Putamen (tissue), 1 donor: ENCODE measurements at regions not wholly inside any gene's neighbourhood (a gene's known extent, or its start where the extent isn't known, plus 50 kb on each side); places are given as distances from the start of the nearest gene placed in this dataset.

Source experiments
- DNase-seq: peaks from one replicate; pipeline ENCODE4 v3.0.0-alpha.2; 2016; ENCODE audit warnings: low spot score

DNA sequence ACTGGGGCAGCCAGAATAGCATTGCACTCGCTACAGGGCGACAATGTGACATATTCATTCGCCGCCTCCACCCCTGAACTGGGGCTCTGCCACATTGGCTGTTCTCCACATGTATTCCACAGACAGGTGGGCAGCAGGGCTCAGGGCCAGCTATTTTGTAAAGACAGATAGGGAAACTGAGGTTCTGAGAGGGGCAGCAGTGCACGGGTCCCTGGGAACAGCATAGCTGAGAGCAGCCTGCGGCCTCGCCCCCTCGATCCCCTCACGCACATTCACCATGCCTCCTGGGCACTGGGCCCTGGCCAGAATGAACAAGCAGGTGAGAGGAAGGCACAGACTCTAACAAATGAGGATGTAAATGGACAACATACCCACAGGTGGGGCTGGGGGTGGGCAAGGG is 75.0 kb upstream of the SPATA12 start:
- no peak for DNase-seq

DNA sequence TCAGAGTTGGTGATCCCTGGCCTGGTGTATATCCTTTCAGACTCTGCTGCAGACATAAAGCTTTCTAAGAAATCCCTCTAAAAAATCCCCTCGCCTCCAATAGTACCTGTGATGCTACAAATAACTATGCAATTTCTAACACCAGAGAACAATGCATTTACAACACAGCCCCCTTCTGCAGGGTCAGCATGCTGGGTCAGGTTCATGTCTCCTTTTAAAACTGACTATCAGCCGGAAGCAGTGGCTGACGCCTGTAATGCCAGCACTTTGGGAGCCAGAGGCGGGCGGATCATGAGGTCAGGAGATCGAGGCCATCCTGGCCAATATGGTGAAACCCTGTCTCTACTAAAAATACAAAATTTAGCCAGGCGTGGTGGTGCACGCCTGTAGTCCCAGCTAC is 77.0 kb upstream of the SPATA12 start:
- no peak for DNase-seq

DNA sequence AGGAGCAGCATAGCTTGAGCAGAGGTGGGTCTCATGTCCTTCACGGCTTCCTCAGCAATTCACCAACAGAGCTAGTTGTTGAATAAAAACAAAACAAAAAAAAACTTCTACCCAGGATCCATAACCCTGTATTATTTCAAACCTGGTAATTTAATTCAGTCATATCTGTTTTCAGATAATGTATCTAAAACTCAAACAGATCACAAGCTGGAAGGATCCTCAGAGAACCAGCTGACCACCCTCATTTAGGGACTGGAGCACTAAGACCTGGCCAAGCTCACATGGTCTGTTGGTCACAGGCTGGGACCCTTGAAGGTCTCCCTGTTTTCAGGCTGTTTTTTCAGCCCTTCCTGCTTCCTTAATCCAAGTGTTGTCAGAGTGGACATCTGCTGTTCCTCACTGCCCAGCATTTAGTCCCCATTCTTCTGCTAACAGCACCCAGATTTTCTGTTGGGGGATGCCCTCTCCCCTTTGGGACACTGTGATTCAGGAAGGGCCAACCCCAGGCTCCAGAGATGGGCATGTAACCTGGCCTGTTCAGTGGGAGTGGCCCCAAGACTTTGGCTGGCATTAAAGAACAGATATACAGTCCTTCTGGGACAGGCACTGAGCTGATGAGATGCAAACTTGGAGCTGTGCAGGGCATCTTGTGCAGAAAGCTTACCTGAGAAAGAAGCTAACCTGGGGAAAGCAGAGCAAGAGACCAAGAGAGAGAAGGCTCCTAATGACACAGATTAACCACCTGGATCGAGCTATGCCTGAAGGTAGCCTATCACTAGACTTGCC is 78.8 kb upstream of the SPATA12 start:
- DNase-seq: no peak

DNA sequence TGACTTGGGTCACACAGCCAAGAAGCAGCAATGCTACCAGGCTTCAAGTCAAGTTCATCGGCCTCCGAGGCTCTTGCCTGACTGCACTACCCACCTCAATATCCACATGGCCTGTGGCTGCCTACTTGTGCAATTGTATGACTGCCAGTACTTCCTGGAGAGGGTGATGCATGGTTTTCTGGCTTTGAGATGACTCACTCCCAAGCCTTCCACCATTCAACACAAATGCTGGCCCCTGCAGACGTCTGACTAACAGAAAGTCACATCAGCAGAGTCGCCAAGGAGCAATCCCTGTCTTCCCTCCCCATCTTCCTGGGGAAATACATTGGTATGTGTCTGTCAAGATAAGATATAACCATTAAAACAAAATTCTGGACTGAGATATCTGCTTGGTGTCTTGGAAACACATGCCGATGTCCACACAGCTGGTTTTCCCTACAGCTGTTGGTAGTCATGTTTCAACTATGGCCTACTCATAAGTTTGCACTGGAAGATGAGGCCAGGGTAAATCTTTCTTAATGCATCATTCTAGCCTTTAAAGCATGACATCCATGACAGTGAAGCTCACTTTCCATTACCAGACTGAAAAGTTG is 79.6 kb upstream of the SPATA12 start:
- no peak for DNase-seq

DNA sequence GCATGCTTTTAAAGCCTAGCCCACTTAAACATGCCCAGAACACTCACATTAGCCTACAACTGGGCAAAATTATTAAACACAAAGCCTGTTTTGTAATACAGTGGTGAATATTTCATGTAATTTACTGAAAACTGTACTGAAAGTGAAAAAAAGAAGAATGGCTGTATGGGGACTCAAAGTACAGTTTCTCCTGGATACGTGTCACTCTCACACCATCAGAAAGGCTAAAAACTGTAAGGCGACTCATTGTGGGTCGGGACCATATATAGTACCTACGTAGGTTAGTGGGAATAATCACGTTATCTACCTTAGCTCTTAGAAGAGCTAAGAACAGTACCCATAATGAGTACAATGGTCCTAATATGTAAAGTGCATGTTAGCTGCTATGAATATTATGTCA is 80.2 kb upstream of the SPATA12 start:
- DNase-seq: no peak

DNA sequence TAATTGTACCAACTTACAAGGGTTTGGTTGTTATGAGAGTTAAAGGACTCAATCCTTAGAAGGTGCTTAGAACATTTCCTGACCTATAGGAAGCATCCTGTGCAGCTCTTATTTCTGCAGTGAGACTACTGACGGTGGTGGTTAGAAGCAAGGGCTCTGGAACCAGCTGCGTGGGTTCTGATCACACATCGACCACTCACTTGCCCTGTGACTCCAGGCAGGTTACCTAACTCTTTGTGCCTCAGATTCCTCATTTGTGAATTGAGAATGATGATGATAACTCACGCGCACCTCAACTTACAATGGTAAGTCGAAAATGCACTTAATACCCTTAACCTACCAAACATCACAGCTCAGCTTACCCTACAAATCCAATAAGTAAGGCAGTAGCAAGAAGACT is 80.7 kb upstream of the SPATA12 start:
- no peak for DNase-seq

- DNase-seq: no peak
These were observed 82.9 kb upstream of the SPATA12 start for GRCh38 chr3:56977561-56977889.

DNA sequence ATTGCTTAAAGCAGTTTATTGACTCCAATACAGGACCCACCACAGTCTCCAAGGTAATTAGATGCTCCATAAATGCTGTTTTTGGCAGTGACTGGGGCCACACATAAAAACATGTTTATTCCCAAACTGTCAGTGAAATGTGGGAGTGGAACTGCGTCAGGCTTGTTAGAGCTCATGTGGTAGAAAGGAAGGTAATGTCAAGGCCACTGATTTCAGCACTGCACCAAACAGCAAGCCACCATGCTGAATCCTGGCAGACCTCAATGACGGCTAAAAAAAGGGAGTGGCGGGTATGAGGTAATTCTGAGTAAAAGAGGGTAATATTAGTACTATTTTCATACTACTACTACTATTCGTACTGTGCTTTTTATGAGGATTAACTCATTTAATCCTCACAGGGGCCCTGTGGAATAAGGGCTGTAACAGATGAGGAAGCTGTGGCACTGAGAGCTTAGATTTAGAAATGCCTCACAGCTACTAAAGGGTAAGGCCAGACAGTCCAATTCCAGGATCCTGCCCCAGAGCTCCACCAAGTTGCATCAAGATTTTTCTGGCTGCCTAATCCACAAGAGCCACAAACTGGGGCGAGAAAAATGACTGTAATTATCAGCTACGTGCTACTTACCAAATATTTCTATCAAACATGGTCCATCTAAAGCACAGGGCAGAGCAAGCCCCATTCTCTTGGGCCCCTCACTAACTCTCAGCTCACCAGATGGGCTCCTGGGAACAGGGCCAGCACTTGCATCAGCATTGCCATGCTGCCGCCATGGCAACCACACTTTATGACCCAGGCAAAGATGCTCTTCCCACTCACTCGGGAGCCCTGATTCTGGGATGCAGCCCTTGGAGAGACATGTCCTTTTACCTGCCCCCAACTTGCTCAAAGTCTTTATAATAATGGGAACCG is 83.6 kb upstream of the SPATA12 start:
- DNase-seq: peak; percentile 67

- DNase-seq: no peak
These were observed 84.9 kb upstream of the SPATA12 start for GRCh38 chr3:56975567-56975966.

GRCh38 chr3:56974247-56974930 is 86.1 kb upstream of the SPATA12 start:
- DNase-seq: no peak

DNA sequence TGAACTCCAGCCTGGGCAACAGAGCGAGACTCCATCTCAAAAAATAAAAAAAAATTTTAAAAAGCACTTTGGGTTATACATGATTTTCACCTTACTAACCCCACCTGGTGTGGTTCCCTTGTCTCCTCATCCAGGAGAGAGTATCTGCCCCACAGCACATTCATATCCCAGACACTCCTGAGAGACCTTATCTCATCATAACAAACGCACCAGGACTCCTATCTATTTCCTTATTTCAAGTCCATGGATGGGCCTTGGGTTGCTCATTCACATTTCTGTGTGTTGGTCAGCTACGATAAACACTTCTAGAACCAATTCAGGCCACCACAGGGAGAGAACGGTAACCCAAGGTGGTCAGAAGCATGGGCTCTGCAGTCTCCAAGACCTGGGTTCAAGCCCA is 88.6 kb upstream of the SPATA12 start:
- no peak for DNase-seq

- DNase-seq: no peak
These were observed 89.2 kb upstream of the SPATA12 start for GRCh38 chr3:56971261-56971660.

- DNase-seq: no peak
These were observed 90.0 kb upstream of the SPATA12 start for GRCh38 chr3:56970461-56970879.

DNA sequence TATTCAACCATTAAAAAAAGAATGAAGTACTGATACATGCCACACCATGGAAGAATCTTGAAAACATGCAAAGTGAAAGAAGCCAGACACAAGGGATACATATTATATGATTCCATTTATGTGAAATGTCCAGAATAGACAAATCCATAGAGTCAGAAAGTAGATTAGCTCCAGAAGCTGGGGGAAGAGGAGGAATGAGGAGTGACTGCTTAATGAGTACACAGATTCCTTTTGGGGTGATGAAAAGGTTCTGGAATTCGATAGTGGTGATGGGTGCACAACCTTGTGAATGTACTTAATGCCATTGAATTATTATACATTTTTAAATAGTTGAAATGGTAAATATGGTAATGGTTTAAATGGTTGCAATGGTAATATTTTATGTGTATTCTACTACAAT is 90.6 kb upstream of the SPATA12 start:
- no peak for DNase-seq

DNA sequence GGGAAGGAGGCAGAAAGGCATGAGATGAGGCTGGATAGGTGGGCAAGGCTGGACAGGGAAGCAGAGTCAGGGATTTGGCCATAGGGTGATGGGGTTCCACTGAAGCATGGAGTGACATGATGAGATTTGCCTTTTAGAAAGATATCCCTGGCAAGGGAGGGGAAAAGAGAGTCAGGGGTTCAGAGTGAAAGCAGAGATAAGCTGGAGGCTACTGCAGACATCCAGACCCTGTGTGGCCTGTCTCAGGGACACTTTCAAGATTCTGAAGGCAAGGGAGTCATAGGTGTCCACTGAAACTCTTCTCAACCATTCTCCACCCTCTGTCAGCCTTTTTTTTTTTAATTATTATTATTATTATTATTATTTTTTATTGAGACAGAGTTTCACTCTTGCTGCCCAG is 94.0 kb upstream of the SPATA12 start:
- no peak for DNase-seq

GRCh38 chr3:56966104-56966503 is 94.4 kb upstream of the SPATA12 start:
- no peak for DNase-seq

GRCh38 chr3:56962922-56963321 is 97.5 kb upstream of the SPATA12 start:
- no peak for DNase-seq

DNA sequence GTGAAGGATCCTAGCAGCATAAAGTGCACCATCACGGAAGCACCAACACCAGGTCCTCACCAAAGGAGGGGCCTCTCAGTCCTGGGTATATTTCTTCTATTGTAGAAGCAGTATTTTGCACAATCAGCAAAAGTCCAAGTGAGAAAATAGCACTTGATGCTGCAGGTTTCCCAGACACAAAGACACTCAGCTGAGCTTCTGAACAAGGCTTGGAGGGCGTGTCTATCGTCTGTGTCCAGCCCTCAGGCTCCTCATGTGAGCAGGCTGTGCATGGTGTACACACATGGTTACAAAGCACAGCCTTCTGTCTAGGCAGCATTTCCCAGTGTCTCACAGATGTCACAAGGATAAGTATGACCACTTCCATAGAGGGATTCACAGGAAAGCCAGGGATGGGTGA is 98.3 kb upstream of the SPATA12 start:
- DNase-seq: no peak

- no peak for DNase-seq
These were observed 100.1 kb upstream of the SPATA12 start for GRCh38 chr3:56960234-56960917.

DNA sequence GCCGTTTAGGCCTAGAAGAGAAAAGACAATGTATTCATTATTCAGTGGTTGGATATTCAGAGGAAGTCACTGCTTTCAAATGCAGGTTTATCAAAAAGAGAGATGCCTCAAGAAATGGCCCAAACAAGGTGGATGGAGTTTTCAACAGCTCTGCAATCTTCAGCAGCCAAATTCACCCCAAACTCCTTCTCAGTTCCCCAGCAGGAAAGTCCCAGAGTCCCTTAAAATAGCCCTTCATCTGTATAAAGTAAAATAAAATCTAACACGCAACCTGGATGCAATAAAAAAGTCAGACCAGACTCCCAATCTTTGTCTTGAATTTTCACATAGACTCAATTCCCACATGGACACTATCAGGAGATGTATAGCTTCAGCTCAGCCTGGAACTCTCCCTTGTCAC is 101.6 kb upstream of the SPATA12 start:
- no peak for DNase-seq

GRCh38 chr3:56957522-56957921 is 102.9 kb upstream of the SPATA12 start:
- DNase-seq: no peak

GRCh38 chr3:56956906-56957305 is 103.6 kb upstream of the SPATA12 start:
- DNase-seq: no peak
